Pancreas (tissue), 10 donors: ENCODE measurements at regions not wholly inside any gene's neighbourhood (a gene's known extent, or its start where the extent isn't known, plus 50 kb on each side); places are given as distances from the start of the nearest gene placed in this dataset.

Source experiments
- ATAC-seq, 4 donors: fragments of 200-7000 bp; cut with Tn5 transposase; one replicate each; pipeline versions ENCODE4 v1.8.0 to v1.9.1; 2020; ENCODE audit warnings: mild to moderate bottlenecking in 4 of 4, moderate library complexity in 4 of 4
- DNase-seq, 6 donors: peaks; one replicate each; pipeline ENCODE4 v3.0.0-alpha.2; 2020
- FAIRE-seq: peaks from 2 replicates; lab custom pipeline; 2012; peaks lifted over from hg19 to GRCh38; lab: Jason Lieb, UNC
- H3K27ac ChIP-seq, 4 donors: fragments of 200-600 bp; sonication (generic); 1 replicate in 3 of 4; 2 replicates in 1 of 4; pipeline versions ENCODE4 v1.5.0 to v1.8.0; 2020
- H3K27me3 ChIP-seq, 4 donors: fragments of 200-600 bp; one replicate each; pipeline ENCODE4 v1.8.0; 2021
- H3K36me3 ChIP-seq, 3 donors: fragments of 200-600 bp; sonication (generic) in 1 of 3; one replicate each; pipeline versions ENCODE4 v1.5.0 to v1.8.0; 2020 to 2021
- H3K4me1 ChIP-seq, 3 donors: fragments of 200-600 bp; one replicate each; pipeline ENCODE4 v1.8.0; 2021
- H3K4me3 ChIP-seq, 4 donors: fragments of 200-600 bp; sonication (generic) in 2 of 4; one replicate each; pipeline versions ENCODE4 v1.5.0 to v1.8.0; 2020 to 2021
- H3K9me3 ChIP-seq, 4 donors: fragments of 200-600 bp; one replicate each; pipeline ENCODE4 v1.8.0; 2021
- WGBS, 2 donors: extraction: QIAGEN DNeasy Blood & Tissue Kit; methylation state at CpG; one replicate each; pipeline ENCODE4 v1.1.7; 2013; 5-methylcytosine and 5-hydroxymethylcytosine counted together
- intact Hi-C, 3 donors: fragments of 100-400 bp; cut with DNase I; formaldehyde crosslinking; loops; one replicate each; pipeline versions ENCODE4 v1.11.1 to v1.14.2; 2022
- TF ChIP-seq, protein P1 (sequence below), 4 donors: fragments of 200-600 bp; sonication (generic) in 3 of 4; IDR thresholded peaks; one replicate each; pipeline versions ENCODE4 v1.5.0 to v1.8.0; 2021; ENCODE audit warnings: antibody characterized with exemption in 4 of 4
- donor health status: healthy with polysubstance abuse.
- donor health status: DM: no; HTN: no; CAD: no; lungs with moderate emphysema.
- donor health status: DM: no; HTN: no; CAD: no.
- donor health status: control.
- donor health status: control.
- donor health status: Bipolar disorder and iron deficiency.
- donor health status: DM: yes; HTN: yes; CAD: no.
- donor health status: DM: no; HTN: no; CAD: no.
- donor health status: DM: no; HTN: no; CAD: no.
- donor health status: DM: yes; HTN: yes; CAD: no.

DNA sequence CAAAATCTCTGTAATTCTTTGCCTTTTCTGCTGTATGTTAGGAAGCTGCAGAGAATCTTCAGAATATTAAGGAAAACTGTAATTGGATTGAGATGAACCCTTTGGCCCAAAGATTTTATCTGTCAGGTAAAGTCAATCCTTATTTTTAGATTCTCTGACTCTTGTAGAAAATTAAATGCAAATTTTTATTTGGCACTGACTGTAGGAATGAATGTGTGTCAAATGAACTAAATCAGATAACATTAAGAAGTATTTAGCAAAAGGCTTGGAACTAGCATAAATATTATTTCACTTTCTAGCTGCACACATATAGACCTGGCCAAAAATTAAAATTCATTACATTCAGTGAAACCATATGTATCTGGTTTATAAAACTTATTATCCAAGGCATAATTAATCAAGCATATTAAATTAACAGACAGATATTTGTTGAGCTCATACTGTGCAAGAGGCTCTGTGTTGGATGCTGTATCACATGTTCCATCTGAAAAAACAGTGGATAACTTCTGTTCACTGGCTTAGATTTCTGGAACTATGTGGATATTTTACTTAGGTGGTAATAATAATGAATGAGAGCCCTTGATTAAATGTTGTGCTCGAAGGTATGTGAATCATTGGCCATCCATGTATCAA, 124.8 kb downstream of the HDGFL1 start:
- H3K27me3 ChIP-seq = no peaks in the 10 kb centered on the region
- H3K4me3 ChIP-seq = no peak overlapping the region
- no peak overlapping the region for H3K27ac ChIP-seq
- H3K36me3 ChIP-seq = no peaks in the 10 kb centered on the region
- no peak for ATAC-seq
- H3K9me3 ChIP-seq = no peaks in the 10 kb centered on the region
- no peak for FAIRE-seq
- intact Hi-C loops = no loop called here
- no peaks in the 10 kb centered on the region for H3K4me1 ChIP-seq
- TF ChIP-seq, protein P1, sequence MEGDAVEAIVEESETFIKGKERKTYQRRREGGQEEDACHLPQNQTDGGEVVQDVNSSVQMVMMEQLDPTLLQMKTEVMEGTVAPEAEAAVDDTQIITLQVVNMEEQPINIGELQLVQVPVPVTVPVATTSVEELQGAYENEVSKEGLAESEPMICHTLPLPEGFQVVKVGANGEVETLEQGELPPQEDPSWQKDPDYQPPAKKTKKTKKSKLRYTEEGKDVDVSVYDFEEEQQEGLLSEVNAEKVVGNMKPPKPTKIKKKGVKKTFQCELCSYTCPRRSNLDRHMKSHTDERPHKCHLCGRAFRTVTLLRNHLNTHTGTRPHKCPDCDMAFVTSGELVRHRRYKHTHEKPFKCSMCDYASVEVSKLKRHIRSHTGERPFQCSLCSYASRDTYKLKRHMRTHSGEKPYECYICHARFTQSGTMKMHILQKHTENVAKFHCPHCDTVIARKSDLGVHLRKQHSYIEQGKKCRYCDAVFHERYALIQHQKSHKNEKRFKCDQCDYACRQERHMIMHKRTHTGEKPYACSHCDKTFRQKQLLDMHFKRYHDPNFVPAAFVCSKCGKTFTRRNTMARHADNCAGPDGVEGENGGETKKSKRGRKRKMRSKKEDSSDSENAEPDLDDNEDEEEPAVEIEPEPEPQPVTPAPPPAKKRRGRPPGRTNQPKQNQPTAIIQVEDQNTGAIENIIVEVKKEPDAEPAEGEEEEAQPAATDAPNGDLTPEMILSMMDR (IDR thresholded peaks at IDR 0.05) = no peak
- WGBS, 2 donors = 70 to 74% methylated on average over 1 of the region's 1 CpG
- DNase-seq = no peak

DNA sequence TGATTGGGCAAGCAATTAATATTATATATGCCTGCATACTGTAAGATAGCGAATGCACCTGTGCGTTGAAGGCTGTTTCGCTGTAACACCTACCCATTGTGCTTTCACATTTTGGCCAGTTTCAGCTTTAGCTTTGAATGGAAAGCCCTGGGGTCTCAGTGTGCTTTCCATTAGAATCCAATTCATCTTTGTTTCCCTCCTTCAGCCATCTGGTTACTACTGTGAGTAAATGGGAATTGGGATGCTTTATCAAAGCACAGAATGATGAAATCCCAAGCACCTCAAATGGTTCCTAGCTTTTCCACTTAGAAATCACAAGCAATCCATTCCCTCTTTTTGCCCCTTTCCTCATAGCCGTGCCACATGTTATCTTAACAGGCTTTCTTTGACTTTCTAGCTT, 127.1 kb downstream of the HDGFL1 start:
- 93 to 94% methylated on average over 4 of the region's 4 CpGs for WGBS, 2 donors
- no peaks in the 10 kb centered on the region for H3K4me1 ChIP-seq
- intact Hi-C loops = no loop called here
- no peak overlapping the region for H3K27ac ChIP-seq
- TF ChIP-seq, protein P1 (IDR thresholded peaks at IDR 0.05) = no peak
- H3K36me3 ChIP-seq = no peaks in the 10 kb centered on the region
- no peak overlapping the region for H3K4me3 ChIP-seq
- DNase-seq = no peak
- no peaks in the 10 kb centered on the region for H3K27me3 ChIP-seq
- H3K9me3 ChIP-seq = no peaks in the 10 kb centered on the region
- no peak for ATAC-seq
- FAIRE-seq = no peak

DNA sequence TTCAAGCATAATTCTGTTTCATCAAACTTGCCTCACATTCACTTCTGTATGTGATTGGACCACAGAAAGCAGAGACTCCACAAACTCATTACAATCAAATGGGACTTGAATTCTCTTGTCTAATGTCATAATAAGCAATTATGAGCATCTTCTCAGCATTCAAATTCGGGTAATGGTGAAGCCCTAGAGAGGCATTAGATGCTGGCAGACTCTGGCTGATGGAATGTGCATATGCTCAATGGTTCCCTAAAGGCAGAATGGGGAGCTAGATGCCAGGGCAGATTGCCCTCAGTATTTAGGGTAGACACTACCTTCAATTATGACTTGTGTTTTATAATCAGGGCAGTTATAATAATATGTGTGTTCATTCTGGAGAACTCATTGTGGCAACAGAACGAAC, 127.9 kb downstream of the HDGFL1 start:
- no peaks in the 10 kb centered on the region for H3K4me1 ChIP-seq
- H3K9me3 ChIP-seq = no peaks in the 10 kb centered on the region
- WGBS, 2 donors = 87 to 96% methylated on average over 2 of the region's 2 CpGs
- no peak for FAIRE-seq
- H3K36me3 ChIP-seq = no peaks in the 10 kb centered on the region
- H3K4me3 ChIP-seq = no peak overlapping the region
- ATAC-seq = no peak
- H3K27me3 ChIP-seq = no peaks in the 10 kb centered on the region
- TF ChIP-seq, protein P1 (IDR thresholded peaks at IDR 0.05) = no peak
- intact Hi-C loops = no loop called here
- DNase-seq = no peak
- no peak overlapping the region for H3K27ac ChIP-seq

DNA sequence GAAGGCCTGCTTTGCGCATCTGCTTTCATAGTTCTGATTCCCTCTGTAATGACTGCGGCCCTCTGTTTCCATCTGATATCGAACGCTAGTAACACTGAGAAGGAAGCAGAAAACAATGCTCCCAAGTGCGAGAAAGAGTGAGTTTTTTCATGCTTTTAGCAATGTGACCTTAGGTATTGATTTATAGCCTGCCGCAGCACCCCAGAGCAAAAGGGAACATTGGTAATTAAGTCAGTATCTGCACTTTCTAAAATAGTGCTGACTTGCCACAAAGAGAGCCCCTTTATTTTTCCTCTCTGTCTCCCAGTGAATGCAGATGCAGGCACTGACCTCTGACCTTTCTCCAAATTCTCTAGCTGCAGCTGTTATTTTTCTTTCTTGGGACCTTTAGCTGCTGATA, 129.8 kb downstream of the HDGFL1 start:
- ATAC-seq (no peak), FAIRE-seq (no peak), DNase-seq (no peak)
- Histone ChIP-seq H3K27ac (no peak overlapping the region), H3K27me3 (no peaks in the 10 kb centered on the region), H3K36me3 (no peaks in the 10 kb centered on the region), H3K4me1 (no peaks in the 10 kb centered on the region), H3K4me3 (no peak overlapping the region), H3K9me3 (no peaks in the 10 kb centered on the region)
- TF ChIP-seq, protein P1 (IDR thresholded peaks at IDR 0.05) = no peak
- WGBS, 2 donors = 22 to 38% methylated on average over 6 of the region's 6 CpGs
- intact Hi-C loops = no loop called here

DNA sequence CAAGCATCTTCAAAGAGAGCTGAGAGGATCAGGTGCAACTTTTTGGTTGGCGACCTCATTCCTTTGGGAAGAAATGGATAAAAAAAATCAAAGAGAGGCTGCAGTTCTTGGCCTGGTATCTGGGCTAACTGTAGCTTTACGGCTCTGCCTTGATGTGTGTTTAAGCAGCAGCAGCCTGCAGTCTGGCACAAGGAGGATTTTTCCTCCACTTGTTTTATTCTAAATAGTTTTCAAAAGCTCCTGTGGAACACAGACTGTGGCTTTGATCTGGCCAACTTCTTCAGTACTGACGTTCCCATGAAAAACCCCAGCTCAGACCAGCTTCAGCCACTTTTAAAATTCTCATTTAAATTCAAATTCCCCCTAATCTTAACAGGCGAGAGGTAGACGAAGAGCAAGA, 137.3 kb downstream of the HDGFL1 start:
- TF ChIP-seq, protein P1 (IDR thresholded peaks at IDR 0.05) = no peak
- intact Hi-C loops = no loop called here
- Histone ChIP-seq H3K4me3 (no peak overlapping the region), H3K36me3 (no peaks in the 10 kb centered on the region), H3K27me3 (no peaks in the 10 kb centered on the region), H3K4me1 (no peaks in the 10 kb centered on the region), H3K27ac (no peak overlapping the region), H3K9me3 (no peaks in the 10 kb centered on the region)
- WGBS, 2 donors = 72 to 85% methylated on average over 5 of the region's 5 CpGs
- DNase-seq (no peak), FAIRE-seq (no peak), ATAC-seq (no peak)
